ENCODE measurements at regions not wholly inside any gene's neighbourhood (a gene's known extent, or its start where the extent isn't known, plus 50 kb on each side); places are given as distances from the start of the nearest gene placed in this dataset.

GRCh38 chr4:181443021-181443420, 800.2 kb upstream of the TENM3 start:
- DNase-seq (ENCODE audit: low read depth, low spot score): no peak
- Histone ChIP-seq H3K4me1 (ENCODE audit: insufficient read depth, insufficient read length) (no peaks in the 10 kb centered on the region), H3K36me3 (ENCODE audit: insufficient read depth, insufficient read length, low read length) (no peaks in the 10 kb centered on the region), H3K4me3 (ENCODE audit: insufficient read length, low read depth) (no peak overlapping the region), H3K9ac (ENCODE audit: insufficient read length, low read depth) (no peak overlapping the region), H3K9me3 (ENCODE audit: insufficient read depth, low read length) (no peaks in the 10 kb centered on the region), H3K27me3 (ENCODE audit: insufficient read depth, insufficient read length) (no peaks in the 10 kb centered on the region)
- no peak for TF ChIP-seq SUZ12 (IDR thresholded peaks at IDR 0.05; ENCODE audit: extremely low read depth, insufficient read depth, insufficient read length)
- no peak for TF ChIP-seq YY1 (IDR thresholded peaks at IDR 0.05; ENCODE audit: insufficient read depth, insufficient read length)
- TF ChIP-seq ZNF274 (IDR thresholded peaks at IDR 0.05; ENCODE audit: low read depth, low read length): no peak

- no peak for DNase-seq (ENCODE audit: low read depth, low spot score)
- Histone ChIP-seq H3K9me3 (ENCODE audit: insufficient read depth, low read length) (no peaks in the 10 kb centered on the region), H3K27me3 (ENCODE audit: insufficient read depth, insufficient read length) (no peaks in the 10 kb centered on the region), H3K4me1 (ENCODE audit: insufficient read depth, insufficient read length) (no peaks in the 10 kb centered on the region), H3K9ac (ENCODE audit: insufficient read length, low read depth) (no peak overlapping the region), H3K4me3 (ENCODE audit: insufficient read length, low read depth) (no peak overlapping the region), H3K36me3 (ENCODE audit: insufficient read depth, insufficient read length, low read length) (no peaks in the 10 kb centered on the region)
- TF ChIP-seq YY1 (IDR thresholded peaks at IDR 0.05; ENCODE audit: insufficient read depth, insufficient read length) (no peak), ZNF274 (IDR thresholded peaks at IDR 0.05; ENCODE audit: low read depth, low read length) (no peak), SUZ12 (IDR thresholded peaks at IDR 0.05; ENCODE audit: extremely low read depth, insufficient read depth, insufficient read length) (no peak)
Observed at GRCh38 chr4:181465826-181466225, 777.4 kb upstream of the TENM3 start.

- Histone ChIP-seq H3K4me3 (ENCODE audit: insufficient read length, low read depth) (no peak overlapping the region), H3K36me3 (ENCODE audit: insufficient read depth, insufficient read length, low read length) (no peaks in the 10 kb centered on the region), H3K9ac (ENCODE audit: insufficient read length, low read depth) (no peak overlapping the region), H3K9me3 (ENCODE audit: insufficient read depth, low read length) (no peaks in the 10 kb centered on the region), H3K4me1 (ENCODE audit: insufficient read depth, insufficient read length) (no peaks in the 10 kb centered on the region), H3K27me3 (ENCODE audit: insufficient read depth, insufficient read length) (no peaks in the 10 kb centered on the region)
- TF ChIP-seq ZNF274 (IDR thresholded peaks at IDR 0.05; ENCODE audit: low read depth, low read length) (no peak), SUZ12 (IDR thresholded peaks at IDR 0.05; ENCODE audit: extremely low read depth, insufficient read depth, insufficient read length) (no peak), YY1 (IDR thresholded peaks at IDR 0.05; ENCODE audit: insufficient read depth, insufficient read length) (no peak)
- no peak for DNase-seq (ENCODE audit: low read depth, low spot score)
Observed at GRCh38 chr4:181468451-181468850, 774.8 kb upstream of the TENM3 start.

- no peak overlapping the region for H3K4me3 ChIP-seq (ENCODE audit: insufficient read length, low read depth)
- no peaks in the 10 kb centered on the region for H3K27me3 ChIP-seq (ENCODE audit: insufficient read depth, insufficient read length)
- H3K9ac ChIP-seq (ENCODE audit: insufficient read length, low read depth): no peak overlapping the region
- no peaks in the 10 kb centered on the region for H3K36me3 ChIP-seq (ENCODE audit: insufficient read depth, insufficient read length, low read length)
- no peak for DNase-seq (ENCODE audit: low read depth, low spot score)
- TF ChIP-seq YY1 (IDR thresholded peaks at IDR 0.05; ENCODE audit: insufficient read depth, insufficient read length) (no peak), ZNF274 (IDR thresholded peaks at IDR 0.05; ENCODE audit: low read depth, low read length) (no peak), SUZ12 (IDR thresholded peaks at IDR 0.05; ENCODE audit: extremely low read depth, insufficient read depth, insufficient read length) (no peak)
- no peaks in the 10 kb centered on the region for H3K9me3 ChIP-seq (ENCODE audit: insufficient read depth, low read length)
- no peaks in the 10 kb centered on the region for H3K4me1 ChIP-seq (ENCODE audit: insufficient read depth, insufficient read length)
Observed at GRCh38 chr4:181470306-181470705, 772.9 kb upstream of the TENM3 start.

GRCh38 chr4:181475359-181475758, 767.8 kb upstream of the TENM3 start:
- Histone ChIP-seq H3K9me3 (ENCODE audit: insufficient read depth, low read length) (no peaks in the 10 kb centered on the region), H3K4me1 (ENCODE audit: insufficient read depth, insufficient read length) (no peaks in the 10 kb centered on the region), H3K36me3 (ENCODE audit: insufficient read depth, insufficient read length, low read length) (no peaks in the 10 kb centered on the region), H3K4me3 (ENCODE audit: insufficient read length, low read depth) (no peak overlapping the region), H3K27me3 (ENCODE audit: insufficient read depth, insufficient read length) (no peaks in the 10 kb centered on the region), H3K9ac (ENCODE audit: insufficient read length, low read depth) (no peak overlapping the region)
- TF ChIP-seq SUZ12 (IDR thresholded peaks at IDR 0.05; ENCODE audit: extremely low read depth, insufficient read depth, insufficient read length) (no peak), ZNF274 (IDR thresholded peaks at IDR 0.05; ENCODE audit: low read depth, low read length) (no peak), YY1 (IDR thresholded peaks at IDR 0.05; ENCODE audit: insufficient read depth, insufficient read length) (no peak)
- DNase-seq (ENCODE audit: low read depth, low spot score): no peak

GRCh38 chr4:181475781-181476507, 767.3 kb upstream of the TENM3 start:
- no peaks in the 10 kb centered on the region for H3K36me3 ChIP-seq (ENCODE audit: insufficient read depth, insufficient read length, low read length)
- DNase-seq (ENCODE audit: low read depth, low spot score): no peak
- TF ChIP-seq YY1 (IDR thresholded peaks at IDR 0.05; ENCODE audit: insufficient read depth, insufficient read length) (no peak), SUZ12 (IDR thresholded peaks at IDR 0.05; ENCODE audit: extremely low read depth, insufficient read depth, insufficient read length) (no peak), ZNF274 (IDR thresholded peaks at IDR 0.05; ENCODE audit: low read depth, low read length) (no peak)
- H3K4me3 ChIP-seq (ENCODE audit: insufficient read length, low read depth): no peak overlapping the region
- H3K9ac ChIP-seq (ENCODE audit: insufficient read length, low read depth): no peak overlapping the region
- H3K9me3 ChIP-seq (ENCODE audit: insufficient read depth, low read length): no peaks in the 10 kb centered on the region
- no peaks in the 10 kb centered on the region for H3K27me3 ChIP-seq (ENCODE audit: insufficient read depth, insufficient read length)
- no peaks in the 10 kb centered on the region for H3K4me1 ChIP-seq (ENCODE audit: insufficient read depth, insufficient read length)

GRCh38 chr4:181476508-181476890, 766.7 kb upstream of the TENM3 start:
- DNase-seq (ENCODE audit: low read depth, low spot score): no peak
- no peak overlapping the region for H3K4me3 ChIP-seq (ENCODE audit: insufficient read length, low read depth)
- H3K4me1 ChIP-seq (ENCODE audit: insufficient read depth, insufficient read length): no peaks in the 10 kb centered on the region
- TF ChIP-seq SUZ12 (IDR thresholded peaks at IDR 0.05; ENCODE audit: extremely low read depth, insufficient read depth, insufficient read length) (no peak), YY1 (IDR thresholded peaks at IDR 0.05; ENCODE audit: insufficient read depth, insufficient read length) (no peak), ZNF274 (IDR thresholded peaks at IDR 0.05; ENCODE audit: low read depth, low read length) (no peak)
- H3K9ac ChIP-seq (ENCODE audit: insufficient read length, low read depth): no peak overlapping the region
- H3K9me3 ChIP-seq (ENCODE audit: insufficient read depth, low read length): no peaks in the 10 kb centered on the region
- H3K27me3 ChIP-seq (ENCODE audit: insufficient read depth, insufficient read length): no peaks in the 10 kb centered on the region
- no peaks in the 10 kb centered on the region for H3K36me3 ChIP-seq (ENCODE audit: insufficient read depth, insufficient read length, low read length)

All from NT2/D1 (cell line).